Suppressor macrophage treated with lipopolysaccharide for 1 hour (primary cell): ENCODE measurements at regions not wholly inside any gene's neighbourhood (a gene's known extent, or its start where the extent isn't known, plus 50 kb on each side); places are given as distances from the start of the nearest gene placed in this dataset.
"Not testable (repeated sequence)": the region's sequence is repeated elsewhere in the genome, so short reads cannot be mapped to it uniquely, and the experiment has no call there.

Experiments
- DNase-seq, 3 donors: peaks; one replicate each; pipeline ENCODE4 v3.0.0-alpha.2; 2020 to 2022

GRCh38 chr6:121020656-121021055 is 313.6 kb downstream of the TBC1D32 start:
- no peak for DNase-seq

DNA sequence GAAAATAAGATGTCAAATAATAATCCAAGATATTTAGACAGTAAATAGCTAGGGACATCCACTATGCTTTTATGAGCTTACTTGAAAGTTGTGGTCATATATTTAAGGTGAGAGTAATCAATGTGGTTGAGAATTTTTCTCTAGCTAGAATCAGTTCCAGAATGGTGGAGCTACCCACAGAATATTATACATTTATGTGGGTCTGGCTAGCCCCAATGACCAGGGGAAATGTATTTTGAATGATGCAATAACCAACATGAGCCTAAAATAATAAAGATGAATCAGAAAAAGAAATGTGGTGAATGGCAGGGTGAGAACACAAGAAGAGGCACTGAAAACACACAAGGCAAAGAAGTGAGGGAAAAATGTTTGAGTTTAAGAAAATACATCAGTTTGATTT is 325.7 kb downstream of the TBC1D32 start:
- DNase-seq, result no peak

DNA sequence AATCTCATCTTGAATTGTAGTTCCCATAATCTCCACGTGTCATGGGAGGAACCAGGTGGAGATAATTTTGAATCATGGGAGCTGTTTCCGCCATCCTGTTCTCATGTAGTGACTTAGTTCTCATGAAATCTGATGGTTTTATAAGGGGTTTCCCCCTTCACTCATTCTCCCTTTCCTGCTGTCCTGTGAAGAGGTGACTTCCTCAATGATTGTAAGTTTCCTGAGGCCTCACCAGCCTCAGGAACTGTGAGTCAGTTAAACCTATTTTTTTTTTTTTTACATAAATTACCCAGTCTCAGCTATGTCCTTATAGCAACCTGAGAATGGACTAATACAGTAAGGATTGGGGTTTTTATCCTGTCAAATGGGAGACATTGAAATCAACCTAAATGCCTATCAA is 328.3 kb downstream of the TBC1D32 start:
- DNase-seq, result no peak

DNA sequence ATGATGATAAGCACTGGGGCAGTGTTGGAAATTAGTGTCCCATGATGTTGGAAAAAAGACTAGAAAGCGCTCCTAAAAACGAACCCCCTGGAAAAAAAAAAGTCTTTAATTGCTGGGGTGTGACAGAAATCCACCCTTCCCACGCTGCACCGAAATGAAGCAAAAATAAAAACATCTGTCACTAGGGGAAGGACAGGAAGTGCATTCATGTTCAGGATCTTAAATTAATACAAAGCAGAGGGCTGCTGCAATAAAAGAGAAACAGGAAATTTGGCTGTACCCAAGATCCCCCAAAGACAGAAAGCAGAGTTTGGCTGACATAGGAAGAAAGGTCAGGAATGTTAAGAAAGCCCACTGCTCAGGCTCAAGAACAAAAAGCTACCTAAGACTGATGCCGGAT is 333.9 kb downstream of the TBC1D32 start:
- no peak for DNase-seq

DNA sequence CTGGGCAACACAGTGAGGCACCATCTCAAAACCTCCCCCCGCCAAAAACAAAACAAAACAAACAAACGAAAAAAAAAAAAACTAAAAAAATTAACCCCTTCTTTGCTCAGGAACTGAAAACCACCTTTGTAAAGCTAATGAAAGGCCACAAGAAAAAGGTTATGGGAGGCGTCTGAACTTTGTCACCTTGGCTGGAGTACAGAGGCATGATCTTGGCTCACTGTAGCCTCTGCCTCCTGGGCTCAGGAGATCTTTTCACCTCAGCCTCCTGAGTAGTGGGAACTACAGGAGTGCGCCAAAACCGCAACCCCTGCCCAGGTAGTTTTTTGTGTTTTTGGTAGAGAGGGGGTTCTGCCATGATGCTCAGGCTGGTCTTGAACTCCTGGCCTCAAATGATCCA is 337.9 kb downstream of the TBC1D32 start:
- no peak for DNase-seq

- no peak for DNase-seq
These were observed 339.7 kb downstream of the TBC1D32 start for GRCh38 chr6:120994573-120994967.

GRCh38 chr6:120993929-120994572 is 340.2 kb downstream of the TBC1D32 start:
- no peak for DNase-seq

DNA sequence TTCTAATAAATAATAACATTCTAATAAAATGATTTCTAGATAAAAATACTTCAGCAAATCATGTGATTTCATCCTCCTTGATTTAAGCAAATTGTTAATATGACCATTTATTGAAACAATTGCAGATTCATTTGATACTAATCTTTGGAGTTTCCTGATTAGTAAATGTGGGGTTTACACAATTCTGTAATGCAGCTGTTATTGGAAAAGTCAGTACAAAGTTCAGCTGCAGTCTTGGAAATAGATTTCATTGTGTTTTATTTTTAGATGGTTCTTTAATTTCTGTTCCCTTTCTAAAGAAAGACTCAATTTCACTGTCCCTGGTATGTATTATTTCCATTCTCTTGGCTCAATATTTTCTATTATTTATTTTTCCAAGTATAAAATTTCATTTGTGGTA is 342.0 kb downstream of the TBC1D32 start:
- no peak for DNase-seq

DNA sequence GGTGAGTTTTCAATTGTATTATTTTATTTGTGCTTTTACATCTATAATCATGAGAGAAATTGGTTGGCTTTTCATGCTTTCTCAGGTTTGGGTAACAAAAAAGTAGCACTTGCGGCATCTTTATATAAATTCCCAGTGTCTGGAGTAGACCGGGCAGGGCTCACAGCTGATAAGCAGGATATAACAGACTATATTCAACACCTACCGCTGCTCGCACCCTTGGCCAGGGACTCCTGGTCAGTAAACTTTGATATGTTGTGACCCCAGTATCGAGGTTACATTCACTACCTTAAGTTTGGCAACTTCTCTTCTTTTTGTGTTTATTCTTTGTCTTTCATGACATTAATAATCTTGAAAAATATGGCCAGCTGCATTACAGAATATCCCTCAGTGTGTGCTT is 343.4 kb downstream of the TBC1D32 start:
- DNase-seq, result no peak

- no peak for DNase-seq
These were observed 352.4 kb downstream of the TBC1D32 start for GRCh38 chr6:120981835-120982234.

DNA sequence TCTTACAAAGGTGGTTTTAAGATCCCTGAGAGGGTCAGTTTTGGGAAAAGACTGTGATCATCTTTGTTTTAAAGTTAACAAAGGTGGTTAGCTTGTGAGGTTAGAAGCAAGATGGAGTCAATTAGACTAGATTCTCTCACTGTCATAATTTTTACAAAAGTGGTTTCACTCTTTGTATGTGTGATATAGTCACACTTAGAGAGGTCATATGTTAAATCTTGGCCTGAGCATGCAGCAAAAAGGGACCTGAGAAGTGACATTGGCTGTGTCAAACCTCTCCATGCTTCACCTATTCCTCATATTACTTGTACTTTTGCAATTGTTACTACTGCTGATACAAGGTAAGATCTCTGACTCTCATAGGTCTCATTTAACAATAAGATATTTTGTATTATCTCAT is 368.0 kb downstream of the TBC1D32 start:
- DNase-seq, result no peak

- DNase-seq, result no peak
These were observed 368.5 kb downstream of the TBC1D32 start for GRCh38 chr6:120965814-120966213.

DNA sequence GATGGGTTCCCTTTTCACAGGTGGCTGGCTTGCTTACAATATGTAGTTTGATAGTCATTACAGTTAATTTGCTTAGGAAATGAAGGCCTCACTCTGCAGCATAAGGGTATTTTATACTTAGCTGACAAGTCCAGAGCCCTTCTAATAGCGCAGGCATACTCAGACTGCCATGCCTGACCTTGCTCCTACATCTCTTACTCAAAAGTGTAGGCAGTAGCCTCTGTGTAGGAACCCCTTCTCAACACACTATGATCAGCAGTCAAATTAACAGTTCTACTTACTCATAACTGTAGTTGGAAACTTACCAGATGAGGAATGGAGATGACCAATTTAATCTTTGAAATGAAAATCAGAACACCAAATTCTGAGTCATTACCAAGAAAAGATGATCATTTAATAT is 373.5 kb downstream of the TBC1D32 start:
- DNase-seq, result no peak

DNA sequence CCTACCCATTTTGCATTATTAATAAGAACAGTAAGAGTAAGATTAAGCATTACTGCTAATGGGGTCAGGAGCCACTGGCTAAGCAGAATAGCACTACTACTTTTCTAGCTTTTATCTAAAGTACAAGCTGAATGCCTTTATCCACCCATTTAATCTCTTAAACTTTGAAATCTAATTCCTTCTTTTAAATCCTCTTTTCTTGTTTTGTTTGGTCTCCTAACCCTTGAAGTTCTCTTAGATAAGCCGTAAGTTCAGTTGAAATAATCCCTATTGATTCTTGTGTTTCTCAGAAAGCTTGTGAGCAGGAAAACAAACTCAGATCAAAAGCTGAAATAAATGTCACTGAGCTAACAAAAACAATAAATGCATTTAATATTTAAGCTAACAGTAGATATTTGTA is 380.2 kb downstream of the TBC1D32 start:
- DNase-seq, result no peak

DNA sequence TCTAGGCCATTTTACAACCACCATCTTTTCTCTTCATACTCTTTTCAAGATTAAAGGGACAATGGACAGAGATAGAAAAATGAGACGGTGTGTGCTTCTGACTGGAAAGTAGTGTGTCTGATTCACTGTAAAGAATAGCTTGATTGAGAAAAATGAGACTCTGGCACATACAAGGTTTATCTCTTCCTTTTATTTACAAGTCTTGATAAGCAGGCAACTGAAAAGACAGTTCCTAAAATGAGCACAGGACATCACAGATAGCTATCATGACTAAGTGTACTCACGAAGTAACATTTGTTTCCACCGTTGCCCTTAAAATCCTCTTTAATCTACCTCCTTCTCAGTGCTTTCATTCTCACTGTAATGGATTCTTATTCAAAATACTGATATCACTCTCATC is 383.0 kb downstream of the TBC1D32 start:
- no peak for DNase-seq

DNA sequence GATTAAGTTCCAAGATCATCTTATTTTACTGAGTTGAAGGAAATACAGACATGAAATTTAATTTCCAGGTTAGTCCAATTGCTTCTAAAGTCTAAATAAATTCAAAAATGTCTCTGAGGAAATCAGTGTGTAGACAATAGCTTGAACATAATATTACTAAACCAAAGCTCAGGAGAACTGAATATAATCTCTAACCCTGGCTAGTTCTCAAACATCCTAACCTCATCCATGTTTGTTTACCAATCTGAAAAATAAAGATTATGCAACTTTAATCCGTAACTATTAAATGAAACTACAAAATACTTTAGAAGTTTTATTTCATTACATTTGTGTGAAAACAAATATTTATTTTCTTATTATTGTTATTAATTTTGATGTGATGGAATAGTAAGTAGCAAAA is 387.2 kb downstream of the TBC1D32 start:
- no peak for DNase-seq

DNA sequence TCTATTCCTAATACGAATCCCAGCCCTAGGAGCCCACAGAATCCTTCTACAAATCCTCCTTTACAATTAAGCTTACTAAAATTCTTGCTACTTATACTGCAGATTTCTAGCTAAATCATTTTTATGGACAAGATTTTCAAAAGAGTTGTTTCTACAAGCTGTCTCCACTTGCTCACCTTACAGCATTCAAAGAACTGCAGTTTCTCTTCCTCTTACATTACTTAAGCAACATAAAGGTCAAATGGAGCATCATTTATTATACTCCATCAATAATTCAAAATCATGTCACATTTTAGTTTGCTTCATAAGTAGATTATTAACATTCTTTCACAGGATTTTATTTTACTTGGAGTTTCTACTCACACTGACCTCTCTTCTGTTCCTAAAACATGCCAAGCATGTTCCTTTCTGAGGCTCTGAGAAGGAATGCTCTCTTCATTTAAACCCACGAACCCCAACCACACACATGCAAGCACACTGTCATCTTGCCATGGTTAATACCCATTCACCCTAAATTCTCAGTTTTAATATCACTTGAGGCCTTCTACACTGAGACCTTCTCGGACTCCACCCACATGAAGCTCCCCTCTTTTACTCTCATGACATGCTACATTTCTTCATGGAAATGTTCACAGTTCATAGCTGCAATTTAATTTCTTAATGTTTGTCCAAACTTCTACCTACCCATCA is 388.2 kb downstream of the TBC1D32 start:
- DNase-seq, result no peak

DNA sequence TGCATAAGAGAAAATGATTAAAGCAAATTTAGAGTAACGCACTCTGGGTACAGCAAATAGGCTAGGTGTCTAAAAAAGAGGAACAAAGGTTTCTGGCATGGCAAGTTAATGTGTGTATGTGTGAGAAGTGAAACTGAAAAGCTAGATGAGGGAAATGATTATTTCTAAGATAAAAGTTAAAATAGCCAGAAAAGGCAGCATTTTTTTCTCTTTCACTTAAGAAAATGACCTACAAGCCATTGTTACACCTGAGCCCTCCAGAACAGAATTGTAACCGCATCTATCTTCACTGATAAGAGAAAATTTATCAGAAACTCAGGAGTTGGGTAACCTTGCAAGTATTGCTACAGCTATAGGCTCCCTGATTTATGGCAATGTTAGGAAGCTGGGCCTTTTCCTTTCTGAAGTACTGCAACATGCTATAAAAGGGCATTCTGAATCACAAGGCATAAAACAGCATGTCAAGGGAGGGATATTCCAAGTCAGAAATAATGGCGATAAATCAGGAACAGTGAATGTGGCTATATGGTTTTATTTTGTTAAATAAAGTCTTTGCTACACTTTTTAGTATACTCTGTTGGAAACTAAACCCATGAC is 395.3 kb downstream of the TBC1D32 start:
- DNase-seq, result peak in 1 of 3 donors; percentile 10

- DNase-seq, result peak in 1 of 3 donors; percentile 1
These were observed 396.0 kb downstream of the TBC1D32 start for GRCh38 chr6:120938164-120938875.

DNA sequence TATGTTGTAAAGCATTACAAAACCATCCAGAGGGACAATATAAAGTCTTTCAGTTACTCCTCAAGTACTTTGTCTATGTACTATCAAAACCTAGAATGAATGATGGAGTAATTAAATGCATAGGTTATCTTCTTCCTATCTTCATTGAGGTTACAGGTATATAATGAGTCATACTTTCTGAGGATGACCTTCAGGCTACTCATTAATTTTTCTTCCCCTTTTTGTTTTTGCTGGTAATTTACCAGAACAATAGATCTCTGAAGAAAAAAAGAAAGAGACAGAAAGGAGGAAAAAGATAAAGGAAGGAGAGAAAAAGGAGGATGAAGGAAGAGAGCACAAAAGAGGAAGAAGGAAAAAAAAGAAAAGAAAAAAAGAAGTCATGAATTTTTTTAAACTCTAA is 398.4 kb downstream of the TBC1D32 start:
- DNase-seq, result no peak

DNA sequence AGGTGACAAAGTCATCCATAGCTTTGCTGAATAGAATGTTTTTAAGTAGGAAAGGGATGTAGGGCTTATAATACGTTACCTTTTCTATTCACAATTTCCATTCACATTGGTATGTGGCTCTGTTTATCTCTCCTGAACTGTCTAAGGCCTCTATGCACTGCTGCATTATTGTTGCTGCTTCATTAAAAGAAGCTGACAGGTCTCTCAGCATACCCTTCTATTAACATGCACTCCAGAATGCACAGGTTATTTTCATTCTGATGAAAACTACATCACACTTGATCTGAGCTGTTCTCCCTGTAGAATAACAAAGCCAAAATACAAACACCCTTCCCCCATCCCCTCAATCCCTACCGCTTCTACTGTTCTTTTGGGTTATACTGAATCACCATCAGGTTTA is 399.3 kb downstream of the TBC1D32 start:
- no peak for DNase-seq

DNA sequence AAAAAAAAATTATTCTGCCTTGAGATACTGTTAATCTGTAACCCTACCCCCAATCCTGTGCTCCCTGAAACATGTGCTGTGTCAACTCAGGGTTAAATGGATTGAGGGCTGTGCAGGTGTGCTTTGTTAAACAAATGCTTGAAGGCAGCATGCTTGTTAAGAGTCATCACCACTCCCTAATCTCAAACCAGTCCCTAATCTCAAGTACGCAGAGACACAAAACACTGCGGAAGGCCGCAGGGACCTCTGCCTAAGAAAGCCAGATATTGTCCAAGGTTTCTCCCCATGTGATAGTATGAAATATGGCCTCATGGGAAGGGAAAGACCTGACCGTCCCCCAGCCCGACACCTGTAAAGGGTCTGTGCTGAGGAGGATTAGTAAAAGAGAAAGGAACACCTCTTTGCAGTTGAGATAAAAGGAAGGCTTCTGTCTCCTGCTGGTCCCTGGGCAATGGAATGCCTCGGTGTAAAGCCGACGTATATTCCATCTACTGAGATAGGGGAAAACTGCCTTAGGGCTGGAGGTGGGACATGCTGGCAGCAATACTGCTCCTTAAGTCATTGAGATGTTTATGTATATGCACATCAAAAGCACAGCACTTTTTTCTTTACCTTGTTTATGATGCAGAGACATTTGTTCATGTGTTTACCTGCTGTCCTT is 402.6 kb downstream of the TBC1D32 start:
- DNase-seq, result not testable (repeated sequence)

- DNase-seq, result not testable (repeated sequence)
These were observed 403.8 kb downstream of the TBC1D32 start for GRCh38 chr6:120930500-120930899.
